HL-60 (cell line): ENCODE measurements at regions not wholly inside any gene's neighbourhood (a gene's known extent, or its start where the extent isn't known, plus 50 kb on each side); places are given as distances from the start of the nearest gene placed in this dataset.

ENCODE experiments used
- DNase-seq, 2 experiments: peaks; one replicate each; pipeline ENCODE4 v3.0.0-alpha.2; 2010 to 2020; ENCODE audit warnings: low read depth in 1 of 2, low spot score in 1 of 2
- H3K27ac ChIP-seq: fragments of 250-450 bp; sonication (Bioruptor Pico); replicated peaks from 2 replicates; pipeline ENCODE4 v1.5.1; 2020; ENCODE audit warnings: mild to moderate bottlenecking, moderate library complexity
- H3K27me3 ChIP-seq: fragments of 250-450 bp; sonication (Bioruptor Pico); 2 replicates; pipeline ENCODE4 v1.5.1; 2021; ENCODE audit warnings: mild to moderate bottlenecking, moderate library complexity; ENCODE audit not compliant: insufficient read depth, poor library complexity, severe bottlenecking
- H3K4me3 ChIP-seq: replicated peaks from 2 replicates; pipeline ENCODE4 v1.5.1; 2011; ENCODE audit warnings: mild to moderate bottlenecking, control low read depth, low read length; ENCODE audit not compliant: insufficient read depth
- CTCF ChIP-seq: IDR thresholded peaks from one replicate; pipeline ENCODE4 v1.5.1; 2011; ENCODE audit warnings: low read length, control low read depth, inconsistent platforms; ENCODE audit not compliant: insufficient read depth
- GABPA ChIP-seq: IDR thresholded peaks from 2 replicates; pipeline ENCODE4 v1.6.1; 2012; ENCODE audit warnings: low read depth
- POLR2AphosphoS5 ChIP-seq: IDR thresholded peaks from 2 replicates; pipeline ENCODE4 v1.6.1; 2012; ENCODE audit warnings: low read depth
- REST ChIP-seq: IDR thresholded peaks from 2 replicates; pipeline ENCODE4 v1.6.1; 2012; ENCODE audit warnings: low read depth; ENCODE audit not compliant: insufficient replicate concordance
- SPI1 ChIP-seq: IDR thresholded peaks from 2 replicates; pipeline ENCODE4 v1.6.1; 2012; ENCODE audit warnings: low read depth, mild to moderate bottlenecking, borderline replicate concordance

- DNase-seq, result no peak
- Histone ChIP-seq H3K27ac (no peak overlapping the region), H3K4me3 (no peak overlapping the region), H3K27me3 (peaks cover 2% of the 10 kb centered on the region)
- TF ChIP-seq CTCF, result no peak
- TF ChIP-seq REST, result no peak
- no peak for TF ChIP-seq GABPA
- no peak for TF ChIP-seq SPI1
- no peak for TF ChIP-seq POLR2AphosphoS5
Observed at GRCh38 chr14:58844544-58844943, 206.8 kb downstream of the DACT1 start.

GRCh38 chr14:58846682-58847465 lies 209.1 kb downstream of the DACT1 start:
- no peak for DNase-seq
- H3K27ac ChIP-seq, result no peak overlapping the region
- no peak overlapping the region for H3K4me3 ChIP-seq
- no peak for TF ChIP-seq GABPA
- TF ChIP-seq CTCF, result no peak
- no peak for TF ChIP-seq POLR2AphosphoS5
- no peak for TF ChIP-seq SPI1
- TF ChIP-seq REST, result no peak
- peaks cover 2% of the 10 kb centered on the region for H3K27me3 ChIP-seq

GRCh38 chr14:58848365-58848764 lies 210.6 kb downstream of the DACT1 start:
- no peak overlapping the region for H3K27ac ChIP-seq
- TF ChIP-seq SPI1, result no peak
- no peak for TF ChIP-seq GABPA
- no peak for TF ChIP-seq REST
- no peak for TF ChIP-seq POLR2AphosphoS5
- no peak for TF ChIP-seq CTCF
- H3K27me3 ChIP-seq, result peaks cover 2% of the 10 kb centered on the region
- no peak for DNase-seq
- H3K4me3 ChIP-seq, result no peak overlapping the region
